GM10266 (cell line): ENCODE measurements at regions not wholly inside any gene's neighbourhood (a gene's known extent, or its start where the extent isn't known, plus 50 kb on each side); places are given as distances from the start of the nearest gene placed in this dataset.

Source experiments
- DNase-seq: peaks from one replicate; pipeline ENCODE4 v3.0.0; 2012; ENCODE audit errors: extremely low spot score
- CTCF ChIP-seq: IDR thresholded peaks from 2 replicates; pipeline ENCODE4 v1.5.1; 2012; ENCODE audit warnings: mild to moderate bottlenecking, low read depth; ENCODE audit not compliant: control insufficient read depth, insufficient read depth; ENCODE audit errors: missing control alignments

- no peak for DNase-seq
- no peak for TF ChIP-seq CTCF
Measured at GRCh38 chr10:56585447-56586171, 224.6 kb upstream of the ZWINT start.

GRCh38 chr10:56583316-56583715 is 222.3 kb upstream of the ZWINT start:
- no peak for DNase-seq

GRCh38 chr10:56567580-56567979 is 206.5 kb upstream of the ZWINT start:
- no peak for TF ChIP-seq CTCF
- no peak for DNase-seq

More at GRCh38 chr10:56583316-56583715, 222.3 kb upstream of the ZWINT start:
- no peak for TF ChIP-seq CTCF

- no peak for DNase-seq
- TF ChIP-seq CTCF: no peak
Measured at GRCh38 chr10:56561336-56561735, 200.3 kb upstream of the ZWINT start.

GRCh38 chr10:56551037-56551436 is 190.0 kb upstream of the ZWINT start:
- TF ChIP-seq CTCF: no peak
- no peak for DNase-seq

- no peak for DNase-seq
- no peak for TF ChIP-seq CTCF
Measured at GRCh38 chr10:56547163-56547562, 186.1 kb upstream of the ZWINT start.

GRCh38 chr10:56537984-56538383 is 176.9 kb upstream of the ZWINT start:
- DNase-seq: no peak
- no peak for TF ChIP-seq CTCF
